IMR-90 (cell line): ENCODE measurements at regions not wholly inside any gene's neighbourhood (a gene's known extent, or its start where the extent isn't known, plus 50 kb on each side); places are given as distances from the start of the nearest gene placed in this dataset.
A peak's percentile ranks its signal among the peaks of the same experiment; 100 is the strongest.

ENCODE experiments used
- MAZ ChIP-seq: IDR thresholded peaks from 2 replicates; pipeline ENCODE4 v1.6.1; 2012; ENCODE audit warnings: low read depth, mild to moderate bottlenecking, low read length, improper control_type of control experiment, moderate library complexity, borderline replicate concordance
- MXI1 ChIP-seq: IDR thresholded peaks from 2 replicates; pipeline ENCODE4 v1.6.1; 2012; ENCODE audit warnings: low read depth, mild to moderate bottlenecking, low read length, moderate library complexity, borderline replicate concordance
- RFX5 ChIP-seq: IDR thresholded peaks from 2 replicates; pipeline ENCODE4 v1.8.0; 2012; ENCODE audit warnings: low read depth, mild to moderate bottlenecking, low read length, moderate library complexity

DNA sequence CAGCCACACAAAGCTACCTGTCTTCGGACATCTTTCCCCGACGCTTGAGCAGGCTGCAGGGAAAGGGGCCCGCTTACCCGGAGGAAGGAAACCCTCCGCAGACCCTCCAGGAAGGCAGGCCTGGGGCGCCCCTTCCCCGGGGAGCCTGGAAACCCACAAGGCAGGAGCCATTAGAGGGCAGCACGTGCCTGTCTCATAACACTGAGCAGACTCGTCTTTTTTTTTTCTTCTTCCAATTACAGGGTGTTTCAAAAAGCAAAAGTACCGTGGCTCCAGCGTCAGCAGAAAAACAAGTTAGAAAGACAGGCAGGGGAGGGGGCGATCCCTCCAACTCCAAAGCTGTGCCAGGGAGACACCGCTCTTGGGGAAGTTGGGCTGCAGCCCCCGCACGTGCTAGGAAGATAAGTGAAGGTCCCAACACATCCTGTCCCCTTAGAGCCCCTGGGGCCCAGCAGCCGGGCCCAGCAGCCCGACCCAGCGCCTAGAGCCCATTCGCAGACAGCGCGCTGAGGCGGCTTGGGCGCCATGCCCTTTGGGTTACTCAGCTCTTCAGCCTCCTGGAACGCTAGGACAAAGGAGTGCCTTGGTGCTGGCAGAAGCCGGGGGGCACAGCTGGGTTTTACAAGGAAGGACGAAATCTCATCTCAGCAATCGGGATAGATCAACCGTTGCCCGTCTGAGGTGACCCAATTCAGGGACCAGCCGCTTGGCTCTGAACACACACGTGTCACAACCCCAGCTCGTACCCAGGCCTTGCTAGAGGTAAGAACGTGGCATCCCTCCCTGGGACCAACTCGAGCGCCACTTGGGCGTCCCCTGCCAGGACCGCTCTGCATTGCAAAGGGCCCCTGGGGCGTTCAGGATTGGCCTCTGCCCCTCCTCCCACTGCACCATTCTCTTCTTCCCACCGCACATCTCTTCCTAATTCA lies 136.3 kb downstream of the LY86 start (continued):
- no peak for TF ChIP-seq RFX5
- no peak for TF ChIP-seq MXI1
- TF ChIP-seq MAZ: 0 out of 2 replicates have a peak, but pooled peaks have one; percentile 11
